ENCODE measurements at regions not wholly inside any gene's neighbourhood (a gene's known extent, or its start where the extent isn't known, plus 50 kb on each side); places are given as distances from the start of the nearest gene placed in this dataset.

DNA sequence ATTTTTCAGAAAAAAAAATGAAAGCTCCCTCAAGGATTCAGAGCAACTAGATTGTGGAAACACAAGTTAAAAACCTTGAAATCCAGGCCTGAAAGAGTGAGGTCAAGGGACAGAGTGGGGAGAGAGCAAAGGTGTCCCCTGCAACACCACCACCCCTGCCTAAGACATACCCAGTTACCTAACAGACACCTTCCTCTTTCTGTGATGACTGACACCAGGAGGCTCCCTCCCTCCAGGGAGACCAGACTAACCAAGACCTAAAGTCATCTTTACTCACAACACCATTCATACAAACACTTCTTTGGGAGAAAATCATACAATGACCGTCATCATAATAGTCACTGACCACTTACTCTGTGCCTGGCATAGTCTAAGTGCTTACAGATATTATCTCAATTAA is 151.8 kb upstream of the NABP1 start:
- Histone ChIP-seq H3K27ac (no peak overlapping the region), H3K27me3 (no peaks in the 10 kb centered on the region), H4K20me1 (ENCODE audit: low read depth) (no peaks in the 10 kb centered on the region), H3K4me2 (no peak overlapping the region), H3K9ac (no peak overlapping the region), H3K4me3 (no peak overlapping the region), H3K79me2 (ENCODE audit: low read depth) (no peaks in the 10 kb centered on the region), H3K36me3 (no peaks in the 10 kb centered on the region), H3K9me3 (ENCODE audit: low read depth) (no peaks in the 10 kb centered on the region), H3F3A (ENCODE audit: low read depth) (no peaks in the 10 kb centered on the region), H2AFZ (replicated peaks) (no peak overlapping the region), H3K4me1 (no peaks in the 10 kb centered on the region)
- no peaks in the 10 kb centered on the region for H3K36me3 Mint-ChIP-seq
- TF ChIP-seq EZH2 (IDR thresholded peaks at IDR 0.05) (no peak), EZH2phosphoT487 (IDR thresholded peaks at IDR 0.05) (no peak)
- TF ChIP-seq, protein P1, sequence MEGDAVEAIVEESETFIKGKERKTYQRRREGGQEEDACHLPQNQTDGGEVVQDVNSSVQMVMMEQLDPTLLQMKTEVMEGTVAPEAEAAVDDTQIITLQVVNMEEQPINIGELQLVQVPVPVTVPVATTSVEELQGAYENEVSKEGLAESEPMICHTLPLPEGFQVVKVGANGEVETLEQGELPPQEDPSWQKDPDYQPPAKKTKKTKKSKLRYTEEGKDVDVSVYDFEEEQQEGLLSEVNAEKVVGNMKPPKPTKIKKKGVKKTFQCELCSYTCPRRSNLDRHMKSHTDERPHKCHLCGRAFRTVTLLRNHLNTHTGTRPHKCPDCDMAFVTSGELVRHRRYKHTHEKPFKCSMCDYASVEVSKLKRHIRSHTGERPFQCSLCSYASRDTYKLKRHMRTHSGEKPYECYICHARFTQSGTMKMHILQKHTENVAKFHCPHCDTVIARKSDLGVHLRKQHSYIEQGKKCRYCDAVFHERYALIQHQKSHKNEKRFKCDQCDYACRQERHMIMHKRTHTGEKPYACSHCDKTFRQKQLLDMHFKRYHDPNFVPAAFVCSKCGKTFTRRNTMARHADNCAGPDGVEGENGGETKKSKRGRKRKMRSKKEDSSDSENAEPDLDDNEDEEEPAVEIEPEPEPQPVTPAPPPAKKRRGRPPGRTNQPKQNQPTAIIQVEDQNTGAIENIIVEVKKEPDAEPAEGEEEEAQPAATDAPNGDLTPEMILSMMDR (IDR thresholded peaks at IDR 0.05) = no peak
- H3K4me1 Mint-ChIP-seq = peaks cover 4% of the 10 kb centered on the region
- no peak overlapping the region for H3K4me3 Mint-ChIP-seq
- no peaks in the 10 kb centered on the region for H3K27me3 Mint-ChIP-seq (ENCODE audit: insufficient read depth, low read depth)
- H3K9me3 Mint-ChIP-seq = no peaks in the 10 kb centered on the region
- no peak for DNase-seq (ENCODE audit: low spot score)
- H3K27ac Mint-ChIP-seq = no peak overlapping the region

DNA sequence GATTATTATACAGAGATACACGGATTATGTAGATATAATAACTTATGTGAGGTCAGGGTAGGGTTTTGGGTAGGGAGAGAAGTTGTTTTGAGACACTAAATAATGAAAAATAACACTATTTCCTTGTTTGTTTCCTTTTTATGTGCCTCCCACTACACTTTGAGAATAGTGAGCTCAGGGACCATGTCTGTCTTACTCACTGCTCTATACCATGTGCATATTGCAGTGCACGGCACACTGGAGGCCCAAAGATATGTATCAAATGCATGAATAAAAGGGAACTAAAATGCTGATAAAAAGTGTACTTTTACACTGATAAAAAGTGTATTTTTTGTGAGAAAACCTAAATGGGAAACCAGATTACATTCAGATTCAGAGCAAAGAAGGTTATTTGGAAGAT is 151.4 kb upstream of the NABP1 start:
- H3K9me3 Mint-ChIP-seq = no peaks in the 10 kb centered on the region
- H3K4me1 Mint-ChIP-seq = peaks cover 3% of the 10 kb centered on the region
- Histone ChIP-seq H2AFZ (replicated peaks) (no peak overlapping the region), H3K9ac (no peak overlapping the region), H3K4me3 (no peak overlapping the region), H3K9me3 (ENCODE audit: low read depth) (no peaks in the 10 kb centered on the region), H3K4me1 (no peaks in the 10 kb centered on the region), H3K27ac (no peak overlapping the region), H3K79me2 (ENCODE audit: low read depth) (no peaks in the 10 kb centered on the region), H3K27me3 (no peaks in the 10 kb centered on the region), H3K36me3 (no peaks in the 10 kb centered on the region), H3F3A (ENCODE audit: low read depth) (no peaks in the 10 kb centered on the region), H3K4me2 (no peak overlapping the region), H4K20me1 (ENCODE audit: low read depth) (no peaks in the 10 kb centered on the region)
- H3K36me3 Mint-ChIP-seq = no peaks in the 10 kb centered on the region
- no peak overlapping the region for H3K4me3 Mint-ChIP-seq
- TF ChIP-seq, protein P1 (IDR thresholded peaks at IDR 0.05) = no peak
- TF ChIP-seq EZH2phosphoT487 (IDR thresholded peaks at IDR 0.05) (no peak), EZH2 (IDR thresholded peaks at IDR 0.05) (no peak)
- H3K27ac Mint-ChIP-seq = no peak overlapping the region
- no peaks in the 10 kb centered on the region for H3K27me3 Mint-ChIP-seq (ENCODE audit: insufficient read depth, low read depth)
- DNase-seq (ENCODE audit: low spot score) = no peak

DNA sequence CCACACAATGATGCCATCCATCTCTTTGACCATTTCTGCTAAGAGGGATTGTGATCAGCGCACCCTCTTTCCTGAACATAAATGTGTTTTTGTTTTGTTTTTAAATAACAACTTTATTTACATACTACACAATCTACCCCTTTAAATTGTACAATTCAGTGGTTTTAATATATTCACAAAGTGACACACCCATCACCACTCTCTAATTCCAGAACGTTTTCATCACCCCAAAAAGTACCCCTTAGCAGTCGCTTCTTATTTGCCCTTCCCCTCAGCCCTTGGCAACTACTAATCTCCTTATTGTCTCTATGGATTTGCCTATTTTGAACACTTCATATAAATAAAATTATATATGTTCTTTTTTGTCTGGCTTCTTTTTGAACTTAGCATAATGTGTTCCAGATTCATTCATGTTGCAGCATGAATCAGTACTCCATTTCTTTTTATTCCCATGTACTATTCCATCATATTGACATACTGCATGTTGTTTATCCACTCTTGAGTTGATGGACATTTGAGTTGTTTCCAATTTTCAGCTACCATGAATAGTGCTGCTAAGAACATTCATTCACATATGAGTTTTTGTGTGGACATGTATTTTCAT is 150.9 kb upstream of the NABP1 start:
- no peaks in the 10 kb centered on the region for H3K4me1 Mint-ChIP-seq
- no peaks in the 10 kb centered on the region for H3K9me3 Mint-ChIP-seq
- no peaks in the 10 kb centered on the region for H3K79me2 ChIP-seq (ENCODE audit: low read depth)
- H3K27ac Mint-ChIP-seq = no peak overlapping the region
- H4K20me1 ChIP-seq (ENCODE audit: low read depth) = no peaks in the 10 kb centered on the region
- H3K9ac ChIP-seq = no peak overlapping the region
- DNase-seq (ENCODE audit: low spot score) = no peak
- no peaks in the 10 kb centered on the region for H3K36me3 Mint-ChIP-seq
- no peaks in the 10 kb centered on the region for H3F3A ChIP-seq (ENCODE audit: low read depth)
- no peak overlapping the region for H3K4me3 Mint-ChIP-seq
- H3K9me3 ChIP-seq (ENCODE audit: low read depth) = no peaks in the 10 kb centered on the region
- no peak overlapping the region for H3K27ac ChIP-seq
- H2AFZ ChIP-seq (replicated peaks) = no peak overlapping the region
- H3K27me3 ChIP-seq = no peaks in the 10 kb centered on the region
- peaks cover 4% of the 10 kb centered on the region for H3K27me3 Mint-ChIP-seq (ENCODE audit: insufficient read depth, low read depth)
- TF ChIP-seq EZH2 (IDR thresholded peaks at IDR 0.05) (no peak), EZH2phosphoT487 (IDR thresholded peaks at IDR 0.05) (no peak)
- TF ChIP-seq, protein P1 (IDR thresholded peaks at IDR 0.05) = no peak
- no peak overlapping the region for H3K4me3 ChIP-seq
- no peaks in the 10 kb centered on the region for H3K4me1 ChIP-seq
- no peak overlapping the region for H3K4me2 ChIP-seq
- no peaks in the 10 kb centered on the region for H3K36me3 ChIP-seq

Measured in neural progenitor cell (in vitro differentiated cells).